Neuronal stem cell (in vitro differentiated cells): ENCODE measurements at regions not wholly inside any gene's neighbourhood (a gene's known extent, or its start where the extent isn't known, plus 50 kb on each side); places are given as distances from the start of the nearest gene placed in this dataset.

Source experiments
- DNase-seq: peaks from one replicate; pipeline ENCODE4 v3.0.0-alpha.2; 2013; ENCODE audit warnings: low spot score
- H2AFZ ChIP-seq: one replicate; pipeline ENCODE4 v1.6.1; 2013; ENCODE audit warnings: mild to moderate bottlenecking, low read length, inconsistent platforms
- H2AK5ac ChIP-seq: 2 replicates; pipeline ENCODE4 v1.6.1; 2013; ENCODE audit warnings: low read depth, mild to moderate bottlenecking, inconsistent platforms, low read length, moderate library complexity, mixed read lengths
- H2BK120ac ChIP-seq: 2 replicates; pipeline ENCODE4 v1.6.1; 2013; ENCODE audit warnings: low read depth, mild to moderate bottlenecking, inconsistent platforms, low read length, moderate library complexity, mixed read lengths
- H2BK12ac ChIP-seq: one replicate; pipeline ENCODE4 v1.6.1; 2013; ENCODE audit warnings: low read length, inconsistent platforms
- H2BK15ac ChIP-seq: 2 replicates; pipeline ENCODE4 v1.6.1; 2013; ENCODE audit warnings: mild to moderate bottlenecking, low read length, inconsistent platforms, mixed read lengths
- H2BK5ac ChIP-seq: one replicate; pipeline ENCODE4 v1.6.1; 2013; ENCODE audit warnings: inconsistent platforms, mild to moderate bottlenecking, low read length, moderate library complexity
- H3K14ac ChIP-seq: one replicate; pipeline ENCODE4 v1.6.1; 2013; ENCODE audit warnings: low read length, inconsistent platforms
- H3K18ac ChIP-seq: 2 replicates; pipeline ENCODE4 v1.6.1; 2013; ENCODE audit warnings: low read length, inconsistent platforms
- H3K23ac ChIP-seq: 2 replicates; pipeline ENCODE4 v1.6.1; 2013; ENCODE audit warnings: low read depth, mild to moderate bottlenecking, mixed read lengths, low read length, inconsistent platforms; ENCODE audit not compliant: poor library complexity
- H3K27ac ChIP-seq: replicated peaks from 3 replicates; pipeline ENCODE4 v1.5.1; 2013; ENCODE audit warnings: low read length, inconsistent platforms
- H3K27me3 ChIP-seq, 3 experiments: 2 replicates each; pipeline ENCODE4 v1.6.1; 2013; ENCODE audit warnings: low read length in 3 of 3, mild to moderate bottlenecking in 2 of 3, inconsistent platforms in 1 of 3, low read depth in 1 of 3, mixed read lengths in 1 of 3, moderate library complexity in 1 of 3; ENCODE audit not compliant: control insufficient read depth in 3 of 3, insufficient read depth in 3 of 3
- H3K36me3 ChIP-seq, 2 donors: replicated peaks in 1 of 2; 2 replicates each; pipeline ENCODE4 v1.6.1; 2013; ENCODE audit warnings: low read length in 2 of 2; ENCODE audit not compliant: control insufficient read depth in 2 of 2, insufficient read depth in 2 of 2
- H3K4ac ChIP-seq: 2 replicates; pipeline ENCODE4 v1.6.1; 2013; ENCODE audit warnings: inconsistent platforms, mild to moderate bottlenecking, low read length, moderate library complexity
- H3K4me1 ChIP-seq, 2 donors: 1 replicate in 1 of 2; 2 replicates in 1 of 2; pipeline ENCODE4 v1.6.1; 2013; ENCODE audit warnings: low read length in 2 of 2, low read depth in 1 of 2; ENCODE audit not compliant: control insufficient read depth in 2 of 2, insufficient read depth in 1 of 2
- H3K4me2 ChIP-seq: one replicate; pipeline ENCODE4 v1.6.1; 2013; ENCODE audit warnings: mild to moderate bottlenecking, low read length, inconsistent platforms; ENCODE audit not compliant: insufficient read depth, poor library complexity, severe bottlenecking
- H3K4me3 ChIP-seq, 2 donors: 2 replicates each; pipeline ENCODE4 v1.5.1; 2013; ENCODE audit warnings: low read length in 2 of 2, mild to moderate bottlenecking in 2 of 2, inconsistent platforms in 1 of 2, moderate library complexity in 1 of 2
- H3K79me1 ChIP-seq: one replicate; pipeline ENCODE4 v1.6.1; 2013; ENCODE audit warnings: low read depth, mild to moderate bottlenecking, inconsistent platforms, low read length, moderate library complexity
- H3K9ac ChIP-seq: one replicate; pipeline ENCODE4 v1.6.1; 2013; ENCODE audit warnings: mild to moderate bottlenecking, low read depth, low read length, inconsistent platforms; ENCODE audit not compliant: poor library complexity
- H3K9me3 ChIP-seq, 2 donors: replicated peaks in 1 of 2; 2 replicates each; pipeline versions ENCODE3 to v1.6.1; 2013; ENCODE audit warnings: low read length in 2 of 2, mild to moderate bottlenecking in 2 of 2, inconsistent platforms in 1 of 2, low read depth in 1 of 2, mixed read lengths in 1 of 2, moderate library complexity in 1 of 2; ENCODE audit not compliant: control insufficient read depth in 2 of 2, insufficient read depth in 1 of 2
- H4K8ac ChIP-seq: one replicate; pipeline ENCODE4 v1.6.1; 2013; ENCODE audit warnings: low read depth, mild to moderate bottlenecking, inconsistent platforms, low read length, moderate library complexity
- H4K91ac ChIP-seq: one replicate; pipeline ENCODE4 v1.6.1; 2013; ENCODE audit warnings: low read length, low read depth, mild to moderate bottlenecking, inconsistent platforms; ENCODE audit not compliant: poor library complexity
- WGBS, 2 donors: extraction: QIAGEN DNeasy Blood & Tissue Kit; methylation state at CpG; one replicate each; pipeline ENCODE4 v1.1.7; 2013; ENCODE audit warnings: missing lambda C conversion rate in 2 of 2, mixed read lengths in 1 of 2; ENCODE audit not compliant: insufficient read length in 2 of 2, insufficient replicate concordance in 1 of 2; ENCODE audit errors: extremely low coverage in 2 of 2; 5-methylcytosine and 5-hydroxymethylcytosine counted together

- Histone ChIP-seq H3K4ac (no peak overlapping the region), H3K18ac (no peak overlapping the region), H3K23ac (no peak overlapping the region), H3K4me3 (no peak overlapping the region), H3K9ac (no peak overlapping the region), H3K36me3 (no peaks in the 10 kb centered on the region), H3K9me3 (no peaks in the 10 kb centered on the region), H3K79me1 (no peaks in the 10 kb centered on the region), H3K27ac (no peak overlapping the region), H2AFZ (no peak overlapping the region), H2BK5ac (no peak overlapping the region), H2BK120ac (no peak overlapping the region), H3K4me1 (no peaks in the 10 kb centered on the region), H2AK5ac (no peak overlapping the region), H4K8ac (no peak overlapping the region), H2BK15ac (no peak overlapping the region), H3K14ac (no peak overlapping the region), H2BK12ac (no peak overlapping the region), H3K4me2 (no peak overlapping the region), H3K27me3 (no peaks in the 10 kb centered on the region), H4K91ac (no peak overlapping the region)
- WGBS, 2 donors = no CpG with 5 or more reads among the region's 4 CpGs
- no peak for DNase-seq
Measured at GRCh38 chr12:45601888-45602287, 127.6 kb upstream of the ARID2 start.

GRCh38 chr12:45605624-45606023, 123.9 kb upstream of the ARID2 start:
- Histone ChIP-seq H3K36me3 (no peaks in the 10 kb centered on the region), H2AFZ (no peak overlapping the region), H3K27ac (no peak overlapping the region), H2AK5ac (no peak overlapping the region), H2BK12ac (no peak overlapping the region), H3K79me1 (no peaks in the 10 kb centered on the region), H3K4me2 (no peak overlapping the region), H3K18ac (no peak overlapping the region), H2BK120ac (no peak overlapping the region), H3K9me3 (no peaks in the 10 kb centered on the region), H3K4ac (no peak overlapping the region), H3K23ac (no peak overlapping the region), H2BK15ac (no peak overlapping the region), H3K14ac (no peak overlapping the region), H3K4me1 (no peaks in the 10 kb centered on the region), H4K8ac (no peak overlapping the region), H4K91ac (no peak overlapping the region), H2BK5ac (no peak overlapping the region), H3K9ac (no peak overlapping the region), H3K4me3 (no peak overlapping the region), H3K27me3 (no peaks in the 10 kb centered on the region)
- WGBS, 2 donors = no CpG with 5 or more reads among the region's 1 CpG
- DNase-seq = no peak

GRCh38 chr12:45611061-45611460, 118.4 kb upstream of the ARID2 start:
- Histone ChIP-seq H3K14ac (no peak overlapping the region), H4K8ac (no peak overlapping the region), H4K91ac (no peak overlapping the region), H3K9me3 (no peaks in the 10 kb centered on the region), H2AFZ (no peak overlapping the region), H3K4me2 (no peak overlapping the region), H2BK5ac (no peak overlapping the region), H3K18ac (no peak overlapping the region), H3K4ac (no peak overlapping the region), H3K79me1 (no peaks in the 10 kb centered on the region), H2BK12ac (no peak overlapping the region), H3K4me1 (no peaks in the 10 kb centered on the region), H3K9ac (no peak overlapping the region), H3K4me3 (no peak overlapping the region), H3K27ac (no peak overlapping the region), H2BK120ac (no peak overlapping the region), H2AK5ac (no peak overlapping the region), H3K23ac (no peak overlapping the region), H2BK15ac (no peak overlapping the region), H3K36me3 (no peaks in the 10 kb centered on the region), H3K27me3 (no peaks in the 10 kb centered on the region)
- DNase-seq = no peak
- no CpG with 5 or more reads among the region's 20 CpGs for WGBS, 2 donors

GRCh38 chr12:45611495-45611894, 118.0 kb upstream of the ARID2 start:
- Histone ChIP-seq H3K18ac (no peak overlapping the region), H3K4ac (no peak overlapping the region), H3K9me3 (no peaks in the 10 kb centered on the region), H3K4me2 (no peak overlapping the region), H4K91ac (no peak overlapping the region), H3K27me3 (no peaks in the 10 kb centered on the region), H3K4me1 (no peaks in the 10 kb centered on the region), H3K4me3 (no peak overlapping the region), H2AK5ac (no peak overlapping the region), H3K79me1 (no peaks in the 10 kb centered on the region), H2BK12ac (no peak overlapping the region), H2BK5ac (no peak overlapping the region), H3K9ac (no peak overlapping the region), H3K23ac (no peak overlapping the region), H2BK15ac (no peak overlapping the region), H3K36me3 (no peaks in the 10 kb centered on the region), H4K8ac (no peak overlapping the region), H2AFZ (no peak overlapping the region), H3K14ac (no peak overlapping the region), H2BK120ac (no peak overlapping the region), H3K27ac (no peak overlapping the region)
- no CpG with 5 or more reads among the region's 5 CpGs for WGBS, 2 donors
- DNase-seq = no peak
